Neural crest cell (in vitro differentiated cells): ENCODE measurements at regions not wholly inside any gene's neighbourhood (a gene's known extent, or its start where the extent isn't known, plus 50 kb on each side); places are given as distances from the start of the nearest gene placed in this dataset.

Experiments
- DNase-seq: peaks from one replicate; pipeline ENCODE4 v3.0.0; 2021; ENCODE audit warnings: low read depth, mixed read lengths, low spot score
- H3K27ac Mint-ChIP-seq: one replicate; pipeline ENCODE4 v1.8.0; 2021; ENCODE audit warnings: mild to moderate bottlenecking, mixed read lengths; ENCODE audit not compliant: unreplicated experiment
- H3K27me3 Mint-ChIP-seq: 2 replicates; pipeline ENCODE4 v1.8.0; 2021; ENCODE audit warnings: low read depth, mild to moderate bottlenecking, mixed read lengths
- H3K36me3 Mint-ChIP-seq: 2 replicates; pipeline ENCODE4 v1.8.0; 2021; ENCODE audit warnings: low read depth, mild to moderate bottlenecking, mixed read lengths
- H3K4me1 Mint-ChIP-seq: 2 replicates; pipeline ENCODE4 v1.8.0; 2021; ENCODE audit warnings: mixed read lengths
- H3K4me3 Mint-ChIP-seq: one replicate; pipeline ENCODE4 v1.8.0; 2021; ENCODE audit warnings: mild to moderate bottlenecking, mixed read lengths
- H3K9me3 Mint-ChIP-seq: 2 replicates; pipeline ENCODE4 v1.8.0; 2021; ENCODE audit warnings: mixed read lengths
- CTCF ChIP-seq: fragments of 200-600 bp; sonication (generic); conservative IDR thresholded peaks from 2 replicates; pipeline ENCODE4 v1.5.0; 2021; ENCODE audit warnings: antibody characterized with exemption, mild to moderate bottlenecking

- no peak for DNase-seq
- Mint-ChIP-seq H3K4me3 (no peak overlapping the region), H3K36me3 (no peaks in the 10 kb centered on the region), H3K4me1 (peaks cover 18% of the 10 kb centered on the region), H3K27me3 (no peaks in the 10 kb centered on the region), H3K9me3 (peaks cover 3% of the 10 kb centered on the region), H3K27ac (no peak overlapping the region)
- TF ChIP-seq CTCF: no peak
These were observed 76.5 kb upstream of the OPRM1 start for GRCh38 chr6:153962555-153962954.

GRCh38 chr6:153960741-153961140, 78.3 kb upstream of the OPRM1 start:
- no peaks in the 10 kb centered on the region for H3K36me3 Mint-ChIP-seq
- H3K27me3 Mint-ChIP-seq: no peaks in the 10 kb centered on the region
- no peak for DNase-seq
- H3K9me3 Mint-ChIP-seq: peaks cover 3% of the 10 kb centered on the region
- no peak overlapping the region for H3K4me3 Mint-ChIP-seq
- TF ChIP-seq CTCF: no peak
- no peak overlapping the region for H3K27ac Mint-ChIP-seq
- peaks cover 18% of the 10 kb centered on the region for H3K4me1 Mint-ChIP-seq

GRCh38 chr6:153960281-153960680, 78.8 kb upstream of the OPRM1 start:
- H3K4me3 Mint-ChIP-seq: no peak overlapping the region
- peaks cover 5% of the 10 kb centered on the region for H3K9me3 Mint-ChIP-seq
- DNase-seq: no peak

GRCh38 chr6:153959276-153959675, 79.8 kb upstream of the OPRM1 start:
- TF ChIP-seq CTCF: no peak
- no peak for DNase-seq
- Mint-ChIP-seq H3K36me3 (no peaks in the 10 kb centered on the region), H3K9me3 (peaks cover 10% of the 10 kb centered on the region), H3K27me3 (no peaks in the 10 kb centered on the region), H3K27ac (no peak overlapping the region), H3K4me1 (peaks cover 18% of the 10 kb centered on the region), H3K4me3 (no peak overlapping the region)

More at GRCh38 chr6:153960281-153960680, 78.8 kb upstream of the OPRM1 start:
- no peak for TF ChIP-seq CTCF
- H3K4me1 Mint-ChIP-seq: peaks cover 18% of the 10 kb centered on the region
- H3K36me3 Mint-ChIP-seq: no peaks in the 10 kb centered on the region
- no peaks in the 10 kb centered on the region for H3K27me3 Mint-ChIP-seq
- H3K27ac Mint-ChIP-seq: no peak overlapping the region

DNA sequence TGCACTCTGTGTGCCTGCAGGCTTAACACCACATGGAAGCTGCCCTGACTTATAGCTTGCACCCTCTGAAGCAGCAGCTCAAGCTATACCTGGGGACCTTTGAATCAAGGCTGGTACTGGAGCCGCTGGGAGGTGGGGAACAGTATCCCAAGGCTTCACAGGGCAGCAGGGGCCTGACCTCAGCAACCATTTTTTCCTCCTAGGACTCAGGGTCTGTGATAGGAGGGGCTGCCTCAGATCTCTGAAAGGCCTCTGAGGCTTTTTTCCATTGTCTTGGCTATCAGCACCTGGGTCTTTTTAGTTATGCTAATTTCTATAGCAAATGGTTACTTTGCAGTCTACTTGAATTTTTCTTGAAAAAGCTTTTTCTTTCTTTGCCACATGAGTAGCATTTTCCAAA, 80.2 kb upstream of the OPRM1 start:
- H3K9me3 Mint-ChIP-seq: peaks cover 10% of the 10 kb centered on the region
- TF ChIP-seq CTCF: no peak

GRCh38 chr6:153957394-153957793, 81.6 kb upstream of the OPRM1 start:
- Mint-ChIP-seq H3K9me3 (peaks cover 10% of the 10 kb centered on the region), H3K4me1 (peaks cover 7% of the 10 kb centered on the region), H3K4me3 (no peak overlapping the region), H3K36me3 (no peaks in the 10 kb centered on the region), H3K27me3 (no peaks in the 10 kb centered on the region), H3K27ac (no peak overlapping the region)
- TF ChIP-seq CTCF: no peak
- no peak for DNase-seq

More for the DNA sequence above, 80.2 kb upstream of the OPRM1 start:
- no peaks in the 10 kb centered on the region for H3K36me3 Mint-ChIP-seq
- H3K27ac Mint-ChIP-seq: no peak overlapping the region
- no peaks in the 10 kb centered on the region for H3K27me3 Mint-ChIP-seq
- H3K4me1 Mint-ChIP-seq: peaks cover 18% of the 10 kb centered on the region
- no peak overlapping the region for H3K4me3 Mint-ChIP-seq
- DNase-seq: no peak
